ENCODE measurements at regions not wholly inside any gene's neighbourhood (a gene's known extent, or its start where the extent isn't known, plus 50 kb on each side); places are given as distances from the start of the nearest gene placed in this dataset.

GRCh38 chr12:5220099-5220498 lies 176.4 kb downstream of the KCNA5 start:
- TF ChIP-seq CTCF (conservative IDR thresholded peaks at IDR 0.05 in 1 of 2, IDR thresholded peaks at IDR 0.05 in 1 of 2; ENCODE audit: extremely low read depth in 1 of 2, insufficient read depth in 1 of 2, low read depth in 1 of 2, low read length in 2 of 2): no peak
- TF ChIP-seq EZH2 (IDR thresholded peaks at IDR 0.05; ENCODE audit: borderline replicate concordance, low read length): no peak
